ENCODE measurements at regions not wholly inside any gene's neighbourhood (a gene's known extent, or its start where the extent isn't known, plus 50 kb on each side); places are given as distances from the start of the nearest gene placed in this dataset.
"Not testable (repeated sequence)": the region's sequence is repeated elsewhere in the genome, so short reads cannot be mapped to it uniquely, and the experiment has no call there.

- no peak overlapping the region; a peak in 1 of 22 replicates for H3K27ac ChIP-seq
Measured at GRCh38 chr2:207333599-207334300, 168.0 kb upstream of the KLF7 start.

GRCh38 chr2:207334301-207334623 is 168.5 kb upstream of the KLF7 start:
- peak overlapping the region in 1 of 11 experiments; percentile 49; a peak in 2 of 22 replicates for H3K27ac ChIP-seq
- peak overlapping the region in 1 of 11 experiments; percentile 12; a peak in 1 of 22 replicates for H3K9ac ChIP-seq
- H3K4me1 ChIP-seq = peaks cover 0 to 68% (median 0%) of the 10 kb centered on the region in 10 experiments; a peak in 7 of 20 replicates
- peak overlapping the region in 3 of 11 experiments; percentile 41 to 64 (median 60); a peak in 6 of 22 replicates for H3K4me2 ChIP-seq
- H3K4me3 ChIP-seq = no peak overlapping the region
- H3K36me3 ChIP-seq = no peaks in the 10 kb centered on the region
- TF ChIP-seq Cebpa-rat (IDR thresholded peaks at IDR 0.05) = no peak
- no peaks in the 10 kb centered on the region for H3K9me3 ChIP-seq (replicated peaks in 1 of 11)
- H4K20me1 ChIP-seq = no peaks in the 10 kb centered on the region
- no peaks in the 10 kb centered on the region for H3K27me3 ChIP-seq

More at GRCh38 chr2:207333599-207334300, 168.0 kb upstream of the KLF7 start:
- Histone ChIP-seq H3K4me1 (peaks cover 0 to 73% (median 4%) of the 10 kb centered on the region in 10 experiments; a peak in 9 of 20 replicates), H3K9ac (no peak overlapping the region), H3K27me3 (no peaks in the 10 kb centered on the region), H4K20me1 (no peaks in the 10 kb centered on the region), H3K36me3 (no peaks in the 10 kb centered on the region), H3K4me2 (peak overlapping the region in 2 of 11 experiments; percentile 60 to 68; a peak in 3 of 22 replicates), H3K9me3 (replicated peaks in 1 of 11) (no peaks in the 10 kb centered on the region), H3K4me3 (no peak overlapping the region)
- TF ChIP-seq Cebpa-rat (IDR thresholded peaks at IDR 0.05) = no peak

GRCh38 chr2:207334624-207335371 is 169.1 kb upstream of the KLF7 start:
- Histone ChIP-seq H3K4me2 (peak overlapping the region in 3 of 11 experiments; percentile 41 to 64 (median 60); a peak in 6 of 22 replicates), H3K36me3 (no peaks in the 10 kb centered on the region), H3K27ac (peak overlapping the region in 1 of 11 experiments; percentile 49; a peak in 2 of 22 replicates), H3K9me3 (replicated peaks in 1 of 11) (no peaks in the 10 kb centered on the region), H3K4me1 (peaks cover 0 to 63% (median 0%) of the 10 kb centered on the region in 10 experiments; a peak in 7 of 20 replicates), H4K20me1 (no peaks in the 10 kb centered on the region), H3K9ac (peak overlapping the region in 1 of 11 experiments; percentile 12; a peak in 1 of 22 replicates), H3K27me3 (no peaks in the 10 kb centered on the region), H3K4me3 (no peak overlapping the region)
- no peak for TF ChIP-seq Cebpa-rat (IDR thresholded peaks at IDR 0.05)

GRCh38 chr2:207337234-207338219 is 171.8 kb upstream of the KLF7 start:
- Histone ChIP-seq H3K4me1 (peaks cover 0 to 41% (median 0%) of the 10 kb centered on the region in 10 experiments; a peak in 7 of 20 replicates), H4K20me1 (no peaks in the 10 kb centered on the region), H3K9me3 (replicated peaks in 1 of 11) (no peaks in the 10 kb centered on the region), H3K27me3 (no peaks in the 10 kb centered on the region), H3K27ac (no peak overlapping the region), H3K4me2 (peak overlapping the region in 2 of 11 experiments; percentile 30 to 38; a peak in 4 of 22 replicates), H3K4me3 (no peak overlapping the region), H3K36me3 (no peaks in the 10 kb centered on the region), H3K9ac (no peak overlapping the region)
- no peak for TF ChIP-seq Cebpa-rat (IDR thresholded peaks at IDR 0.05)

GRCh38 chr2:207338220-207338607 is 172.5 kb upstream of the KLF7 start:
- no peak overlapping the region for H3K27ac ChIP-seq

GRCh38 chr2:207338610-207339009 is 172.9 kb upstream of the KLF7 start:
- no peak for TF ChIP-seq Cebpa-rat (IDR thresholded peaks at IDR 0.05)
- Histone ChIP-seq H3K36me3 (no peaks in the 10 kb centered on the region), H3K27ac (no peak overlapping the region), H3K4me2 (0 out of 22 replicates have a peak overlapping the region, but pooled peaks of 1 of the 11 experiments have one; percentile 24), H3K9ac (no peak overlapping the region), H3K9me3 (replicated peaks in 1 of 11) (no peaks in the 10 kb centered on the region), H4K20me1 (no peaks in the 10 kb centered on the region), H3K27me3 (no peaks in the 10 kb centered on the region), H3K4me3 (no peak overlapping the region), H3K4me1 (peaks cover 0 to 31% (median 0%) of the 10 kb centered on the region in 10 experiments; a peak in 7 of 20 replicates)

More at GRCh38 chr2:207338220-207338607, 172.5 kb upstream of the KLF7 start:
- Histone ChIP-seq H3K36me3 (no peaks in the 10 kb centered on the region), H3K4me1 (peaks cover 0 to 35% (median 0%) of the 10 kb centered on the region in 10 experiments; a peak in 7 of 20 replicates), H3K9ac (no peak overlapping the region), H3K4me2 (peak overlapping the region in 2 of 11 experiments; percentile 30 to 38; a peak in 3 of 22 replicates), H4K20me1 (no peaks in the 10 kb centered on the region), H3K27me3 (no peaks in the 10 kb centered on the region), H3K4me3 (no peak overlapping the region), H3K9me3 (replicated peaks in 1 of 11) (no peaks in the 10 kb centered on the region)
- no peak for TF ChIP-seq Cebpa-rat (IDR thresholded peaks at IDR 0.05)

- Histone ChIP-seq H3K4me2 (no peak overlapping the region), H3K4me1 (peaks cover 0 to 11% (median 0%) of the 10 kb centered on the region in 10 experiments; a peak in 2 of 20 replicates)
Measured at GRCh38 chr2:207341112-207341750, 175.5 kb upstream of the KLF7 start.

GRCh38 chr2:207341804-207342203 is 176.1 kb upstream of the KLF7 start:
- Histone ChIP-seq H3K9me3 (replicated peaks in 1 of 11) (peaks cover 0 to 6% (median 0%) of the 10 kb centered on the region in 11 experiments; a peak in 1 of 22 replicates), H3K4me2 (no peak overlapping the region), H3K27ac (no peak overlapping the region), H3K4me3 (no peak overlapping the region), H3K9ac (no peak overlapping the region), H4K20me1 (no peaks in the 10 kb centered on the region), H3K36me3 (no peaks in the 10 kb centered on the region), H3K4me1 (peaks cover 0 to 11% (median 0%) of the 10 kb centered on the region in 10 experiments; a peak in 2 of 20 replicates), H3K27me3 (no peaks in the 10 kb centered on the region)
- TF ChIP-seq Cebpa-rat (IDR thresholded peaks at IDR 0.05) = no peak

More at GRCh38 chr2:207341112-207341750, 175.5 kb upstream of the KLF7 start:
- TF ChIP-seq Cebpa-rat (IDR thresholded peaks at IDR 0.05) = no peak
- Histone ChIP-seq H4K20me1 (no peaks in the 10 kb centered on the region), H3K4me3 (no peak overlapping the region), H3K9me3 (replicated peaks in 1 of 11) (0 out of 22 replicates have a peak, but pooled peaks cover 0 to 6% (median 0%) of the 10 kb centered on the region in 11 experiments), H3K9ac (no peak overlapping the region), H3K36me3 (no peaks in the 10 kb centered on the region), H3K27ac (no peak overlapping the region), H3K27me3 (no peaks in the 10 kb centered on the region)

- H3K9me3 ChIP-seq (replicated peaks in 1 of 11) = peaks cover 0 to 22% (median 0%) of the 10 kb centered on the region in 11 experiments; a peak in 3 of 22 replicates
- not testable (repeated sequence) for H3K4me3 ChIP-seq, H3K27ac ChIP-seq, H3K27me3 ChIP-seq, H3K9ac ChIP-seq, H3K4me2 ChIP-seq, H3K4me1 ChIP-seq, H4K20me1 ChIP-seq, H3K36me3 ChIP-seq
Measured at GRCh38 chr2:207344596-207345394, 179.0 kb upstream of the KLF7 start.
